NCI-H82 treated with DMSO at 0.1 percent for 48 hours (cell line): ENCODE measurements at regions not wholly inside any gene's neighbourhood (a gene's known extent, or its start where the extent isn't known, plus 50 kb on each side); places are given as distances from the start of the nearest gene placed in this dataset.

ENCODE experiments used
- DNase-seq: peaks from one replicate; lab custom pipeline; 2025; ENCODE audit not compliant: unreplicated experiment; lab: John Stamatoyannopoulos, UW

DNA sequence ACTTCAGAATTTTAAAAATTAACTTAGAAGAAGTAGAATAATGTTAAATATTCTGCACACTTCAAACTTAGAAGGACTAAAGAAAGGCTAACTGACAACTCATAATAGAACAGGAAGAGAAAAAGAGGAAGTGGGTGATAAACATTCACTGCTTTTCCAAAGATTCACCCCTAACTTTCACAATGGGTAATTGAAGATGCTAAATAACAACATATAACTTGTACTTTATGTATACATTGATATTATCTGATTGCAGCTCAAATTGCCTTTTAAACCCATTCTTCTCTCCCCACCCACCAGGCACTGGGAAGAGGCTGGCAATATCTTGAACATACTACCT lies 376.6 kb downstream of the EFNA5 start:
- DNase-seq, result no peak

DNA sequence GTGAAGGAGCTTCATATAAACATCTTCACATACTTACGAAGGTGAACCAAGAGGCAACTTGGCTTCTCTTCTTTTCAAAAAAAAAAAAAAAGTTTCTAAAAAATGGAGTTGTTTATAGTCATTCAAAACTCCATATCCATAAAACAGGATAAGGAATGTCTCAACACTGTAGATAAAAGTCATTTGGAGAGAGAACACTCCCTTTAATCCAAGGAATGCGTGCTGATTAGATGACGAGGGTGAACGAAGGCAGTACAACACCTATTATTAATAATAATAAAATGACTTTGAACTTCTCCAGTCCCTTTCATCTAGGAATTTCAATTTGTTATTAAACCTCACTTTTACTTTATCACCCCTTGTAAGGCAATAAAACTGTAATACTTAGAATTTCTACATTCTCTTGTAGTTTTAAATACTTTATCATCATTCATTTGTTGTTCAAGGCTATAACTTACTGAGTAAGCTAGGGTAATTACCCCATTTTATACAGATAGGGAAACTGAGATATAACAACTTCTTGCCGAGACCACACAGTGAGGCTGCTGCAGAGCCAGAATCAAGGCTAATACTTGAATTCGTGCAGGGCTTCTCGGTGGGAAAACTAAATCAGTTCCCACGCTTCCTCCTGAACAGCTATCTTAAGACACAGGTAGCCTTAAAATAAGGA lies 377.1 kb downstream of the EFNA5 start:
- DNase-seq, result no peak

DNA sequence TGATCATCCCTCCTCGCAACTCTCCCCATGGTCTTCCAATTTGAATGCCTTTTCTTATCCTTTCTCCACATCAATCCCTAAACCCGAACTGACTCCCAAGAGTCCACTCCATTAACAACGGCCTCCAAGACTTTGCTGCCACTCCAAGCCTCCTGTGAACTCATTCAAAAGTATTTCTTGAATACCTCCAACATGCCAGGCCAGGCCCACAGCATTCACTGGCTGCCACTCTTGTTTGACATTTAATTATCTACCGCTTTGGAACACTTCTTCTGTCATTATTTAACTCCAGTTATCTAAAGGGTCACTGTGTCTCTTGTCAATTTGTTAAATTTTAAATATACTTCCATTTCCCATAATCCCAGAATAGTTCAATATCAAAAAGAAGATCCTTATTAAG lies 378.9 kb downstream of the EFNA5 start:
- DNase-seq, result no peak

DNA sequence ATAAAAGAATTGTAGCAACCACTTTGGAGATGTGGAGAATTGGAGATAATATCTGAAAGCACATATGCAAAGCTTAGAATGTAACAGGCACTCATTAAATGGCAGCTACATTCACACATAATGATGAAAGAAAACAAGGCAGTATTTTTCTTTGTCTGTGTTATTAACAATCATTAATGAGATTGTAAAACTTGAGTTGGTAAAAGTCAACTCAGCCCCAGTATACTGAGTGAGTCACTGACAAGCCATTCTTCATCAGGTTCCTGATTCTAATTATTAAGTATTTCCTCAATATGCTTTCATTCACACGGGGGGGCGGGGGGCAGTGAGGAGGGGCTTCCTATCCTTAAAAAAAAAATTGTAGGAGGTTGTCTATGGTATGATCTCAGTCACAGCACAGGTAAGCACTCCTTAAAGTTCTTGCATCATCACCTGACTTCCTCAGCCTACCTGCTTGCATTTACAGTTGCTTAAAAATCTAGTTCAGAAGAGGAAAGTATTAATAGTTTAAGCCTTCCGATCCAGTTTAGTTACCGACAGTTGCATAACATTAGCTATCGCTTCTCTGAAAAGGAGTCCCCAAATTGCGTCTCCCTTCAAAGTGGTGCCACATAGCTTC lies 379.8 kb downstream of the EFNA5 start:
- DNase-seq, result no peak

DNA sequence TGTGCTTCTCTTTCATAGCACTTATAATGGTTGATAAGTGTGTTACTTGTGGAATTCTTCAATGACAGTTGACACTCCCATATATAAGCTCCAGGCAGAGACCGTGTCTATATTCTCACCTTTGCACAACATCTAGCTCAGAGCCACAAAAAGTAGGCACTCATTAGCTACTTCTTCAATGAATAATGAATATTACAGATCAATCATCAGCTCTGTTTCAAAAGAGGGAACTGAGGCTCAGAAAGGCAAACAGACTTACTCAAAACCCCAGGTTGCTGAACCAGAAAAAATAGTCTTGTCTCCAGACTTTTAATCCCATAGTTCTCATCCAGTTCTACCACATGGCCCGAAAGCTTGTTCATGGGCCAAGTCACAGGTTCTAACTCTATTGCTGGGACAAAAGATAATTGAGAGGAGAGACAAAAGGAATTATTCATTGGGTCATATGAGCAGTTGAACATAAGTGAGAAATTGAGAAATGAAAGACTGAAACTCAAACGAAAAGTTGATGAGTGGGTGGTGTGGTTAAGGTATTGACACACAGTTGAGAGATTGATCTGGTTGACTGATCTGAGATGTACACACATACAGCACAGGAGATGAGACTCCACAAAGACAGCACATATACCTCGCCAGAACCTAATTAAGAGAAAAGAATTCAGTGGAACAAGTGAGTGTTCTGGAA lies 381.6 kb downstream of the EFNA5 start:
- DNase-seq, result no peak

DNA sequence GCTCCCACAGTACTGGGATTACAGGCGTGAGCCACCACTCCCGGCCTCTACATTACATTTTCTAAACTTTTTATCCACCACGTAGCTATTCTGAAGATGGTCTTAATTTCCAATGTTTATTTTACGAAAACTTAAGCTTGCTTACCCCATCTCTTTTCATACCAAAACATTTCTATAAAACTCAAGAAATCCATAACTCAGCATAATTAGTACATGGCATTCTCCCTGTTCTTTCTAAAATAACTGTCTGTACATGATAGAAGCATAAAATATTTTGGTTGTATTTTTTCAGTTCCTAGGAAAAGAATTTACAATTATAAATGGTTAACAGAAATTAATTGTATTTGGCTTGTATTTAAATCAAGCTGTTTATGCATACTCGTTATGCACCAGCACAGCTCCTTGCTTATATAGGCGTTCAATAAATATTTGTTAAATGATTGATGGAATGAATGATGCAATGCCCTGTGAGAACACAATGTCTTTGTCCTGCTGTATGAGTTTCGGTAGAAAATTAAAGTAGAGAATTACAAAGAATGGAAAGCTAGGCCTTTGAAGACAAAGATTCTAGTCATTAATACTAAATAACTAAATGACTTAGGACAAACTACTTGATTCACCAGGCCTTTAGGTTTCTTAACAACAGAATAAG lies 384.2 kb downstream of the EFNA5 start:
- no peak for DNase-seq

DNA sequence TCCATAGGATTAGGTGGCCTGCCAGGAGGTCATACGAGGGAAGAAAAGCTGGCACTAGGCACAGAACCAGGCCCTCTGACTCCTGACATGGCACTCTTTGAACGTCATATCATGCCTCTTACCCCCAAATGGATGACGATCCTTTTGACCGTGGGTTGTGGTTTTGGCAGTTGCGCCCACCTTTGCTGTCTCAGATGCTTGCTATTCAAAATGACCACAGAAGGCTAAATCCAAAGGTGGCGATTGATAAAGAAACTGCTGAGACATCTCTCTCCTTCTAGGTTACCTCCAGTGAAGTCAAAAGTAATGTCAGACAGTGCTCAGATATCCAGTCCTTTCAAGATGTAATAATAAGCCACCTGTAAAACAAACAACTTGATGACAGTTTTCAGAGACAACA lies 385.0 kb downstream of the EFNA5 start:
- no peak for DNase-seq

DNA sequence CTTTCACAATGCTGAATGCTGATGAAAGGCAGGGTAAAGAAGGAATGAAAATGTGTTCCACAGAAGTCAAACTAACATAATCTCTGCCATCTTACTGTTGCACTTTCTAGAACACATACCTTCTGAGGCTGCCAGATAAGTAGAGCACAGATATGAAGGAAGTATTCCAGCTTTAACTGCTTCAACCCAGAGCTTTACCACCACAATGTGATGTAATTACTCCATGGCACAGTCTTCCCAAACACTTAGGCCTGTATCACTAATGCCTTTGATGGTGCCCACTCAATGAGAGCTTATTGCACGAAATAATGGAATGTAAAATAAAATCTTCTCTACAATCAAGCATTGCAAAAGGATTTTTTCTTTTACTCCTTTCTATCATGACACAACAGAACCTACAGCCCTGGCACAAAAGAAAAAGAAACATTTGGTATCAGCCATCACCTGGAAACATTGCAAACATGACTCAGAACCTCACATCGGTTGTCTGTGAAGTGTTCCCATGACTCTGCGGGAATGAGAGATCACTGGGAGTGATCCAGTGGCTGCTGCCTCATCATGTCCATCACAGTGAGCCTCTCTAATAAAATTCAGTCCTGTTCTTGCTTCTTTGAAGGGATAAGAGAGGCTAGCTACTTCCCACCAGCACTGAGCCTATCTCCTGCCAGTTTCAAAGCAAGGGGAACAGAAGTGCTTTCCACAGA lies 385.8 kb downstream of the EFNA5 start:
- no peak for DNase-seq

DNA sequence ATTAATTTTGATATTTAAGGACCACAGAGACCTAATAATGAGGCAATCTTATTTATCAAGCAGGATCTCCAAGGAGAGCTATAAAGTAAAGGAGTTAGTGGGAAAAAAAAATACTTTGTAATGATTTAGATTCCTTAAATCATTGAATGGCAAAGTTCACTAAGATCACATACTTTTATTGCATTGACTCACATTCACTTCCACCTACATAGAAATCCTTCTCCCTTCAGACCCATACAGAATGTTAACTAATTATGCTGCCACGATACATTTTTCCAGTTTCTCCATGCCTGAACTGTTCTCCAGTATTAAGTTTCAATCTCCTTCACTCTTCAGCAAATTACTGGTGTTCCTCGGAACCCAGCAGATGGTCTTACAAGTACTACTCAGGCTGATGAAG lies 388.7 kb downstream of the EFNA5 start:
- DNase-seq, result no peak

DNA sequence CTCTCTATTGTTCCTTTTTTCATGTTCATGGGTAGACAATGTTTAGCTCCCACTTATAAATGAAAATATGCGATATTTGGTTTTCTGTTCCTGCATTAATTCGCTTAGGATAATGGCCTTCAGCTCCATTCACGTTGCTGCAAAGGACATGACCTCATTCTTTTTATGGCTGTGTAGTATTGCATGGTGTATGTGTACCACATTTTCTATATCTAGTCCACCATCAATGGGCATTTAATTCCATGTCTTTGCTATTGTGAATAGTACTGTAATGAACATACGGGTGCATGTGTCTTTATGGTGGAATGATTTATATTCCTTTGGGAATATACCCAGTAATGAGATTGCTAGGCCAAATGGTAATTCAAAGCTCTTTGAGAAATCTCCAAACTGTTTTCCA lies 392.0 kb downstream of the EFNA5 start:
- DNase-seq, result no peak

DNA sequence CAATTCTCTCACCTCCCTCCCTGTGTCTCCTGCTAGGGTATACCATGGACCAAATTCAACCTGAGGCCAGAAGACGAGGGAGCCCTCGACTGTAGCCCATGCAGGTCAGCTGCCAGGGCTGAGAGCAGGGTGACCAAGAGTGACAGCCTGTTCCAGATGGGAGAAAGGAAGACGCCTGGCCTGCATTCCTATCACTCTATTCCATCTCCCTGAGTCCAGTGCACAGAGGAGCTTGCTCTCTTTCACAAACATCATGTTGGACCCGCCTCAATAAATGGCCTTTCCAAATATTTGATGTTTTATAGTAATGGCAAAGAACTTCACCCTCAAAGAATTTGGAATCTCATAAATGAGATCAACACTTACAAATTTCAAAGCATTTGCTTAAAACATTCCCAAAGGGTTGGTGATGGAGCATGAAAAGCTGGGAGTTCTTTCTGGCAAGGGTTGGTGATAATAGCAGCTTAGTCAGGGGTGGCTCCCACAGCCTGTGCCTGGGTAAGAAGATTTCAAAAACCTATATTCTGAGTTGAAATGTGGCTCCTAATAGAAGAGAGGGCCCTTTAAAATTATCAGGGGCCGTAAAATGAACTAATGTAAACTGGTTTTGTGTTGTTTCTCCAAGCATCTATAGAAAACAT lies 393.1 kb downstream of the EFNA5 start:
- no peak for DNase-seq

DNA sequence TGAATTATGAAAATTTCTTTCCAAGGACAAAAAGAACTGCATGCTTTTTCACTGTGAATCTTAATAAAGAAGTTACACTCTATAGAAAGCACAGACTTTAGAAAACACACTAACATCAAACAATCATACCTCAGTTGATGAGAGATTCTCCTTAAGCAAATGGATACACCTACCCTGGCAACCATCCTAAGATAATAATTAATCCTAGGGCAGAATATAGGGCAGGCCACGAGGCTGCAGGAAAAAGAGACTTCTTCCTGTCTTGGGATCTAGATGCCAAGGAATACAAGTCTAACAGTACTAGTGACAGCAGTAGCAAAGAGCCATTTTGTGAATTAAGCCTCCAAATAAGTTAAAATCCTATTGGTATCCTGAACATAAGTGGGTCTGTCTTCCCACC lies 395.4 kb downstream of the EFNA5 start:
- DNase-seq, result no peak

DNA sequence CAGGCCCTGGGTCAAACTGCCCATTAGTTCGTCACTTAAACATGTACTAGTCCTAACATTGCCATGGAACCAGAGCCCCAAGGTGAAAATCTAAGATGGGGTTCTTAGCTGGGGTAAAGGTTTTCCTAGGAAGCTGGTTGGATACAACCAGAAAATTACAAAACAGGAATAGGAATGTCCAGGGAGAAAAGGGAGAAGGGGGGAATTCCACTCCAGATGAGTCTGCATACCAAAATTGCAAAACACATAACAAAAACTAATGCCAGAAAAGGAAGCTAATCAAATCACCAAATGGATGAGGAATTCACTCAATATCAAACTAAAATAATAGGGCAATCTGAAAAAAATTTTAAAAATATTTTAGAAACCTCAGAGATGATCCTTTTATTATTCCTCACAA lies 396.2 kb downstream of the EFNA5 start:
- no peak for DNase-seq

DNA sequence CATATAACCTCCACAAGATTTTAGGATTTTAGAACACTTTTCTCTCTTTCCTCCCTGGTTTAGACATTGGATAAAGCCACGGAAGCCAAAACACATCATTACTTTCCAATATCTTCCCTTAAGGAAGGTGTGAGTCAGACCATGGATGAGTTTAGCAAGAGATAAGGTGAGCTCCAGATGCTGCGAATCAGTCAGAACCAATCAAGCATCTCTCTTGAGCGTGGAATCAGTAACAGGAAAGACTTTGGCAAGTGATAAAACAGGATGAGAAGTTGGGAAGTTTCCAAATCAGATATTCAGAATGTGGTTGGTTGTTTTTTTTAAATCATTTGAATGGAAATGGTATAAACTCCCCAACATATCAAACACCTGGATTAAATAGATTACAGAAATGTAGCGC lies 397.8 kb downstream of the EFNA5 start:
- no peak for DNase-seq

DNA sequence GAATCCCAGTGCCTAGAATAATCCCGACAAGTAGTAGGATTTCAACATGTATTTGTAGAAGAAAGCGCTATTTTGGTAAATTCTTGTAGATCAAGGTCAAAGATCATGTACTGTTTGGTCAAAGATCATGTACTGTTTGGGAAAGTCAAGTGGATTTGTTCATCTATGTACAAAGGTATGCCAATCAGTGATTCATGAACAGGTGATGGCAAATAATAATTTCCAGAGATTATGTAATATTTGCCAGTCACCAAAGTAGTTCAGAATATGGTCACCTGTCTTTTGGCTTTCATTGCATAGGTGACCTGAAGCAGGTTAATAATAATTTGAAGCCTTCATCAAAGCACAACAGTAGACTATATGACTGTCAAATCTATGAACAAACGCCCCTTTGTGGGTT lies 398.2 kb downstream of the EFNA5 start:
- DNase-seq, result no peak

DNA sequence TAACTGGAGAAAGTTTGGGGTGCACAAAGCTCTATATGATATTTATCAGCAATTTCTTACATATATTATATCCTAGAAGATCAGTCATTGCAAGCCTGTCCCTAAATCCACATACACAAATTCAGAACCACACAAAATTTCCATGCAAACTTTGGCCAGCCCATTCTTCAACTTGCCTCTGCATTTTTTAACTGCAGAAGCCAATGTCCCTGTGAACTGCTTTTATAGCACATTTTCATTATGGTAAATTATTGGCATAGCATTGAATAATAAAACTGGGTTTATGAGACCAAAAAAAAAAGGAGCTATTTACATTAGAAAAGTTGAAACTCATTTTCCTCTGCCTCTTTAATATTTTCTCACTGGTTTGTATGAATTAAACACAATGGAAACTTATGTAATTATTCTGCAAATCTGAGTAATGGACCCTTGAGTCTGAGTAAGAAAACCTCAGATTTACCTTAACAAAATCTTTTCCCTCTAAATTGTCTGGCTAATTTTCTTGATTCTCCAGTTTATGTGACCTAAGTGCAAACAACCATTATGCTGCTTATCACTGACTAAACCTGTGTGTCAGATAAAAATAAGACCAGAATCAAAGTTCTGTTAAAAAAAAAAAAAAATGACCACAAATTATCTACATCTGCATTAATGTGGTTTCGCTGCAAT lies 398.9 kb downstream of the EFNA5 start:
- DNase-seq, result no peak

DNA sequence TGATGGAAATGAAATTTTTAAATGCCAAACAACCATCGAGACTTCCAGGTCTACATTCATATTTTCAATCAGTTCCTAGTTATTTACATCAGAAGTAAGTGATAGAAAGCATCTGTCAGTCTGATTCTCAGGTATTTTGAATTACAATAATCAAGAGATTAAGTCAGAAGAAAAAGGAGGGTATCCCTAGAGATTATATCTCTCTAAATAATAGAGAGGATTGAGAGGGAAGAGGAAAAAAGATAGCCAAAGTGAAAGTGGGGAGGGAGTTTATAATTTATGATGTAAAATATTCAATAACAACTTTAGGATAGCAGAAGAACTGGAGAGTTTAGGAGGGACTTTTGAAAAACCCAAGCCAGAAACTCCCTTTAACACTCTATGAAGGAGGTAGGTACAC lies 400.2 kb downstream of the EFNA5 start:
- DNase-seq, result no peak

DNA sequence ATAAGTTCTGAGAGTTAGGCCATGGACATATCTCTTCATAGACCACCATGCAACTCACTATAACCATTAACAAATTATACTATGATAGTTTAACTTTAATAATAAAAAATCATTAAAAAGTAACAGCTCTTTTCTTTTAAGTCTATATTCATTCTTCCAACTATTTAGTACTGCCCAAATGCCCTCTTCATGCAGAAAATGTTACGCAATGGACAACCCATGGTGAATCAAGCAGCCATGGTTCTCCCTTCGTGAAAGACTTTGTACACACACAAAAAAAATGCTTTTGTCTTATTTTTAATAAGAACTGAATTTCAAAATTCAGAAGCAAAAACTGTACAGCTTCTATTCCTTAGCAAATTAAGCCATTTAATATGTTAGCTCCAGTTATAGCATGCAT lies 401.1 kb downstream of the EFNA5 start:
- no peak for DNase-seq

DNA sequence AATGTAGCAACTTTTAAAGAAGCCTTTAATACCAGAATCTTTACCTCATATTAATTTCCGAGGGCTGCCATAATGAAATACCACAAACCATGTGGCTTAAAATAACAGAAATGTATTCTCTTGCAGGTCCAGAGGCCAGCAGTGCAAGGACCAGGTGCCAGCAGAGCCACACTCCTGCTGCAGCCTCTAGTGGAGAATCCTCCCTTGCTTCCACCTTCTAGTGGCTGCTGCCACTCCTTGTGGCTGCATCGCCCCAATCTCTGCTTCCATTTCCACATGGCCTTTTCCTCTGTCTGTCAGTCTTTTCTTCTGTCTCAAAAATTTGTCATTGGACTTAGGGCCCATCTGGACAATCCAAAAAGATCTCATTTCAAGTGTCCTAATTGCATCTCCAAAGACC lies 401.5 kb downstream of the EFNA5 start:
- DNase-seq, result no peak

DNA sequence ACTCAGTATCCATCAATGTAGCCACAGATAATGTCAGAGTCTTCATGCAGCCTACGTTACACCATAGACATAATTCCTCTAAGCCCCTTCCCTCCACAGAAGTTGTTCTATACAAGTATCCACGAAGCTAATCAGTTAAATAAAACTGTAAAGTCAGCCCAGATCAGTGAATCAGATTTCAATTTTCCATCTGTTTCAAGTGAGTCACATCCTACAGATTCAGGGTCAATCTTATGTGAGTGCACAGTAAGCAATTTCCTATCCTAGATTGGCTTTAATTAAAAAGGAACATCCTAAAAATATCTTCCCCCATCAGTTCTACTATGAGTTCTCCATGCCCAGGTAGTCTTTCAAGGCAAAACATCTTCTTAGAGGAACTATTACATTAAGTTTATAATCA lies 402.5 kb downstream of the EFNA5 start:
- DNase-seq, result no peak

DNA sequence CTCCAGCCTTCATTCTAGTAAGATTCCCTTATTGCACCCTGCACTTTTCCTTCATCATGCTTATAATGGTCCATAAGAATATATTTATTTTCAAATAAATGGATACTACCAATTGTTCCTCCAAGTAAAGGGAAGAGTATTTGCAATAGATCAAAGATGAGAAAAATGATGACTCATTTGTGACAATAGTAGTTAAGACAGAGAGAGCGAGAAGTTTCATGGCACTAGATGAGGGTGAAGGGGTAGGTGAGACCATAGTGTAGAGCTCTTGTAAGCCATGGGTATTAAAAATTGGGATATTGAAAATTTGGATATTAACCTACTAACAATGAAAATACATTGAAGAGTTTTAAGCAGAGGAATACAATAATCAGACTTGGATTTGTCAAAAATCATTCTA lies 404.6 kb downstream of the EFNA5 start:
- no peak for DNase-seq
